ENCODE measurements at regions not wholly inside any gene's neighbourhood (a gene's known extent, or its start where the extent isn't known, plus 50 kb on each side); places are given as distances from the start of the nearest gene placed in this dataset.

- H3K9me3 ChIP-seq (ENCODE audit: control insufficient read depth, insufficient read depth, low read length): no peaks in the 10 kb centered on the region
- ChIA-PET CTCF (no interaction called here), POLR2A (no interaction called here)
- DNase-seq (ENCODE audit: low read depth, low spot score): no peak
- H3K27me3 ChIP-seq (ENCODE audit: control insufficient read depth, insufficient read depth, low read length): peaks cover 2% of the 10 kb centered on the region
- no peak overlapping the region for H3K27ac ChIP-seq (ENCODE audit: low read depth, low read length)
- TF ChIP-seq, protein P1, sequence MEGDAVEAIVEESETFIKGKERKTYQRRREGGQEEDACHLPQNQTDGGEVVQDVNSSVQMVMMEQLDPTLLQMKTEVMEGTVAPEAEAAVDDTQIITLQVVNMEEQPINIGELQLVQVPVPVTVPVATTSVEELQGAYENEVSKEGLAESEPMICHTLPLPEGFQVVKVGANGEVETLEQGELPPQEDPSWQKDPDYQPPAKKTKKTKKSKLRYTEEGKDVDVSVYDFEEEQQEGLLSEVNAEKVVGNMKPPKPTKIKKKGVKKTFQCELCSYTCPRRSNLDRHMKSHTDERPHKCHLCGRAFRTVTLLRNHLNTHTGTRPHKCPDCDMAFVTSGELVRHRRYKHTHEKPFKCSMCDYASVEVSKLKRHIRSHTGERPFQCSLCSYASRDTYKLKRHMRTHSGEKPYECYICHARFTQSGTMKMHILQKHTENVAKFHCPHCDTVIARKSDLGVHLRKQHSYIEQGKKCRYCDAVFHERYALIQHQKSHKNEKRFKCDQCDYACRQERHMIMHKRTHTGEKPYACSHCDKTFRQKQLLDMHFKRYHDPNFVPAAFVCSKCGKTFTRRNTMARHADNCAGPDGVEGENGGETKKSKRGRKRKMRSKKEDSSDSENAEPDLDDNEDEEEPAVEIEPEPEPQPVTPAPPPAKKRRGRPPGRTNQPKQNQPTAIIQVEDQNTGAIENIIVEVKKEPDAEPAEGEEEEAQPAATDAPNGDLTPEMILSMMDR (IDR thresholded peaks at IDR 0.05; ENCODE audit: low read depth, low read length): no peak
- H3K4me3 ChIP-seq (ENCODE audit: low read depth, low read length): no peak overlapping the region
Observed at GRCh38 chr20:51888291-51888690, 86.0 kb upstream of the SALL4 start.

GRCh38 chr20:51886891-51887608 lies 84.7 kb upstream of the SALL4 start:
- TF ChIP-seq, protein P1 (IDR thresholded peaks at IDR 0.05; ENCODE audit: low read depth, low read length): no peak
- H3K27ac ChIP-seq (ENCODE audit: low read depth, low read length): no peak overlapping the region
- POLR2A ChIA-PET: no interaction called here
- H3K27me3 ChIP-seq (ENCODE audit: control insufficient read depth, insufficient read depth, low read length): peaks cover 2% of the 10 kb centered on the region
- CTCF ChIA-PET: no interaction called here
- DNase-seq (ENCODE audit: low read depth, low spot score): no peak
- H3K4me3 ChIP-seq (ENCODE audit: low read depth, low read length): no peak overlapping the region
- H3K9me3 ChIP-seq (ENCODE audit: control insufficient read depth, insufficient read depth, low read length): no peaks in the 10 kb centered on the region

GRCh38 chr20:51886341-51886740 lies 84.0 kb upstream of the SALL4 start:
- DNase-seq (ENCODE audit: low read depth, low spot score): no peak
- CTCF ChIA-PET: no interaction called here

GRCh38 chr20:51884561-51884960 lies 82.2 kb upstream of the SALL4 start:
- Histone ChIP-seq H3K27ac (ENCODE audit: low read depth, low read length) (no peak overlapping the region), H3K27me3 (ENCODE audit: control insufficient read depth, insufficient read depth, low read length) (peaks cover 2% of the 10 kb centered on the region), H3K4me3 (ENCODE audit: low read depth, low read length) (no peak overlapping the region), H3K9me3 (ENCODE audit: control insufficient read depth, insufficient read depth, low read length) (no peaks in the 10 kb centered on the region)
- no peak for DNase-seq (ENCODE audit: low read depth, low spot score)
- TF ChIP-seq, protein P1 (IDR thresholded peaks at IDR 0.05; ENCODE audit: low read depth, low read length): no peak
- CTCF ChIA-PET: no interaction called here
- POLR2A ChIA-PET: no interaction called here

More at GRCh38 chr20:51886341-51886740, 84.0 kb upstream of the SALL4 start:
- Histone ChIP-seq H3K27me3 (ENCODE audit: control insufficient read depth, insufficient read depth, low read length) (peaks cover 2% of the 10 kb centered on the region), H3K4me3 (ENCODE audit: low read depth, low read length) (no peak overlapping the region), H3K27ac (ENCODE audit: low read depth, low read length) (no peak overlapping the region), H3K9me3 (ENCODE audit: control insufficient read depth, insufficient read depth, low read length) (no peaks in the 10 kb centered on the region)
- TF ChIP-seq, protein P1 (IDR thresholded peaks at IDR 0.05; ENCODE audit: low read depth, low read length): no peak
- POLR2A ChIA-PET: interaction anchor here (0.7 kb wide), 1 partner anchor 119 kb away, joined by 7 read pairs; no protein-coding TSS in a partner anchor

DNA sequence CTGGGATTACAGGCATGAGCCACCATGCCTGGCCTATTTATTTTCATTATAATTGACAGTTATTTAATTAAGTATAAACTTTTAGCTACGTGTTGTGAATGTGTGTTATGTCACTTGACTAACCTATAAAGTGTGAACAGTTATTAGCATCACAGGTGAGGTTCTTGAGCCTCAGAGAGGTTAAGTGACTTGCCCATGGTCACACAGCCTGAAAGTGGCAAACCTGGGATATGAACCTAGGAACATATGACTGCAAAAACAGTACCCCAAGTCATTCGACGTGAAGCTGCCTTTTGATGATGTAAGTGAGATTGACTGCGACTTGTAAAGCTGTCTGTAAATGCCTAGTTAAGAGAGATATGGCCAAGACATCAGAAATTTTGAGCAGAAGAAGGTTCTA lies 77.9 kb upstream of the SALL4 start:
- no peaks in the 10 kb centered on the region for H3K9me3 ChIP-seq (ENCODE audit: control insufficient read depth, insufficient read depth, low read length)
- no peak for DNase-seq (ENCODE audit: low read depth, low spot score)
- ChIA-PET POLR2A (no interaction called here), CTCF (interaction anchor here (0.7 to 1.3 kb wide), 2 partner anchors 80 to 240 kb away, joined by 3 to 6 read pairs; no protein-coding TSS in a partner anchor)
- TF ChIP-seq, protein P1 (IDR thresholded peaks at IDR 0.05; ENCODE audit: low read depth, low read length): no peak
- no peak overlapping the region for H3K4me3 ChIP-seq (ENCODE audit: low read depth, low read length)
- no peak overlapping the region for H3K27ac ChIP-seq (ENCODE audit: low read depth, low read length)
- H3K27me3 ChIP-seq (ENCODE audit: control insufficient read depth, insufficient read depth, low read length): no peaks in the 10 kb centered on the region
